ENCODE measurements at regions not wholly inside any gene's neighbourhood (a gene's known extent, or its start where the extent isn't known, plus 50 kb on each side); places are given as distances from the start of the nearest gene placed in this dataset.

GRCh38 chr17:70345061-70345460, 175.7 kb downstream of the KCNJ2 start:
- Histone ChIP-seq H3K4me2 (ENCODE audit: low read depth, low read length) (no peak overlapping the region; the same call in 1 of the 2 replicates), H3K9me1 (ENCODE audit: insufficient read depth, low read length) (no peaks in the 10 kb centered on the region), H3K9ac (ENCODE audit: low read depth, low read length) (no peak overlapping the region), H3K27ac (ENCODE audit: insufficient read depth, low read length) (no peak overlapping the region), H3K4me3 (ENCODE audit: insufficient read depth, low read depth, low read length) (no peak overlapping the region), H2AFZ (replicated peaks; ENCODE audit: low read length, poor library complexity) (no peak overlapping the region), H2AK9ac (replicated peaks; ENCODE audit: low read depth, low read length, poor library complexity) (no peak overlapping the region), H3K18ac (ENCODE audit: low read depth, low read length) (no peak overlapping the region), H4K8ac (ENCODE audit: low read depth in 2 of 2, low read length in 2 of 2) (no peak overlapping the region), H3K79me1 (ENCODE audit: low read depth in 1 of 2, low read length in 2 of 2) (no peaks in the 10 kb centered on the region), H2BK120ac (ENCODE audit: low read depth, low read length) (no peak overlapping the region), H2BK20ac (ENCODE audit: low read depth, low read length) (no peak overlapping the region), H3K27me3 (ENCODE audit: control insufficient read depth, insufficient read depth, low read length) (no peaks in the 10 kb centered on the region), H3K4me1 (ENCODE audit: control insufficient read depth, insufficient read depth, low read length) (no peaks in the 10 kb centered on the region; the same call in 1 of the 2 replicates), H3K9me3 (ENCODE audit: control insufficient read depth, insufficient read depth, low read length) (no peaks in the 10 kb centered on the region), H3K23ac (ENCODE audit: low read depth, low read length) (no peak overlapping the region), H3K36me3 (ENCODE audit: control insufficient read depth, insufficient read depth, low read length) (no peaks in the 10 kb centered on the region), H3K4ac (ENCODE audit: low read depth, low read length) (no peak overlapping the region), H4K91ac (ENCODE audit: insufficient read depth, low read depth, low read length) (no peak overlapping the region), H2BK15ac (ENCODE audit: low read depth, low read length) (no peak overlapping the region), H2AK5ac (ENCODE audit: low read depth, low read length) (no peak overlapping the region), H3K14ac (replicated peaks; ENCODE audit: low read depth, low read length) (no peak overlapping the region), H2BK5ac (ENCODE audit: low read depth, low read length, poor library complexity, severe bottlenecking) (no peak overlapping the region), H3K56ac (ENCODE audit: extremely low read depth, insufficient read depth, low read length) (no peak overlapping the region), H4K5ac (ENCODE audit: low read depth, low read length) (no peak overlapping the region), H4K20me1 (ENCODE audit: insufficient read depth, low read length) (no peaks in the 10 kb centered on the region)
- in situ Hi-C loops (cut with MboI; ENCODE audit: low sequenced_read_pairs) (no loop called here), dilution Hi-C loops (cut with HindIII; ENCODE audit: low sequenced_read_pairs, unreplicated experiment) (no loop called here), intact Hi-C loops (cut with micrococcal nuclease) (no loop called here)
- ChIA-PET CTCF (no interaction called here), POLR2A (ENCODE audit: unreplicated experiment) (no interaction called here)
- TF ChIP-seq CTCF (conservative IDR thresholded peaks at IDR 0.05; ENCODE audit: low read depth, low read length): no peak
- TF ChIP-seq BHLHE40 (IDR thresholded peaks at IDR 0.05; ENCODE audit: low read depth, low read length): no peak
- no peak for TF ChIP-seq NFE2L2 (IDR thresholded peaks at IDR 0.05; ENCODE audit: low read depth, low read length)
- TF ChIP-seq MXI1 (IDR thresholded peaks at IDR 0.05; ENCODE audit: borderline replicate concordance, low read depth, low read length): no peak
- DNase-seq (no peak), ATAC-seq (ENCODE audit: low read depth) (no peak)
- 100% methylated on average over 1 of the region's 2 CpGs; no CpG with 5 or more reads in 1 of the 2 experiments for whole genome bisulfite sequencing, 2 experiments (ENCODE audit: extremely low coverage in 2 of 2, insufficient read length in 1 of 2)
- BruUV-seq (replicated peaks): no TSS peak

Data from IMR-90 (cell line).